HG02840 (cell line): ENCODE measurements at regions not wholly inside any gene's neighbourhood (a gene's known extent, or its start where the extent isn't known, plus 50 kb on each side); places are given as distances from the start of the nearest gene placed in this dataset.
"Not testable (repeated sequence)": the region's sequence is repeated elsewhere in the genome, so short reads cannot be mapped to it uniquely, and the experiment has no call there.

Source experiments
- ATAC-seq: cut with Tn5 transposase; IDR thresholded peaks from one replicate; pipeline ENCODE4 v1.9.1; 2021; ENCODE audit warnings: mild to moderate bottlenecking, moderate library complexity, moderate number of reproducible peaks; ENCODE audit not compliant: unreplicated experiment, low FRiP score

DNA sequence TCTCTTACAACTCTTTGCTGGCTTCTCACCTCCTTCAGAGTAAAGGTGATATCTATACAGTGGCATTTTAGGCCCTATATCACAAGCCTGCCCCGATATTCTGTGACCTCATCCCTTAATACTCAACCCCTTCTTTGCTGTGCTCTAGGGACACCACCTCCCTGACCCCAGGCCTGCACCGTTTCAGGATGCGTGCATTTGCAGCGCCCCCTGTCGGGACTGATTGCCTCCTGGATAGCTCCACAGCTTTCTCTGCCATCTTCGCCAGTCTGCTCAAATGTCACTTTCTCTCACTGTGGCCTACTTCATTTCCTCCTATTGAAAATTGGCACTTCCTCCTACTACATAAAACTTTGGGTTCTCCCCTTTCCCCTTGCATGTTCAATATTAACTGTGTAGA, 289.6 kb downstream of the SOCS6 start:
- ATAC-seq: no peak

GRCh38 chr18:70577023-70577420, 288.2 kb downstream of the SOCS6 start:
- ATAC-seq: no peak

DNA sequence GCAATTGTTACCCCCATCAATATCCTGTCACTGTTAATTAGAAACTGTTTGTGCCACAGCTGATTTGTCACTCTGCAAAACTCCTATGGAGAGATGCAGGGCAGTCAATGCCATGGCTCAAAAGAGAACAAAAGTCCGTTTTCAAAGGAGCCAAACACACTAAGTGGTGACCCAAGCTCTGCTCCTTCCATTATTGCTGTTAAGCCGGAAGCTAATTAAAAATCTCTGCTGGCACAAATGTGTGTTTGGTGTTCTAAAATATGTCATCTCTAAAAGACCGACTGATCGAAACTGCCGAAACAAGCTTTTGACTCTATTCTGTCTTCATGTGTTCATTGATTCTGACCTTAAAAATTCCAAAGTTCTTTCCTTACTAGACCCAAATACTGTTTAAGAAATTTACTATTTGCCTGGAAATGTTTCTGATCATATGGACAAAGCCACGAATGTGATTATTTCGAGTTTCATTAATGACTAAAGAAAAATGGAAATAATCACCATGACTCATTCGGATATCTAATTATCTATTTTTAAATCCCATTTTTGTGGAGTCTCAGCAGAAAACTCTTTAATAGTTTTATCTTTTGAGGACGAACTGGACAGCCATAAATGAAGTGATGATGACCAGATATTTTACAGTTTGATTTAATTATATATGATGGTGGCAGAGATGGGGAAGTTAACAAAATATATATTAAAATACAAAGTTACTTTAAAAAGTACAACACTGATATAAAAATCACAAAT, 287.6 kb downstream of the SOCS6 start:
- ATAC-seq: no peak

GRCh38 chr18:70574951-70575350, 286.1 kb downstream of the SOCS6 start:
- ATAC-seq: not testable (repeated sequence)

DNA sequence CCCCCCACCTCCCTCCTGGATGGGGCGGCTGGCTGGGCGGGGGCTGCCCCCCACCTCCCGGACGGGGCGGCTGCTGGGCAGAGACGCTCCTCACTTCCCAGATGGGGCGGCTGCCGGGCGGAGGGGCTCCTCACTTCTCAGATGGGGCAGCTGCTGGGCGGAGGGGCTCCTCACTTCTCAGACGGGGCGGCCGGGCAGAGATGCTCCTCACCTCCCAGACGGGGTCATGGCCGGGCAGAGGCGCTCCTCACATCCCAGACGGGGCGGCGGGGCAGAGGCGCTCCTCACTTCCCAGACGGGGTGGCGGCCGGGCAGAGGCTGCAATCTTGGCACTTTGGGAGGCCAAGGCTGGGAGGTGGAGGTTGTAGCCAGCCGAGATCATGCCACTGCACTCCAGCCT, 280.8 kb downstream of the SOCS6 start:
- not testable (repeated sequence) for ATAC-seq

DNA sequence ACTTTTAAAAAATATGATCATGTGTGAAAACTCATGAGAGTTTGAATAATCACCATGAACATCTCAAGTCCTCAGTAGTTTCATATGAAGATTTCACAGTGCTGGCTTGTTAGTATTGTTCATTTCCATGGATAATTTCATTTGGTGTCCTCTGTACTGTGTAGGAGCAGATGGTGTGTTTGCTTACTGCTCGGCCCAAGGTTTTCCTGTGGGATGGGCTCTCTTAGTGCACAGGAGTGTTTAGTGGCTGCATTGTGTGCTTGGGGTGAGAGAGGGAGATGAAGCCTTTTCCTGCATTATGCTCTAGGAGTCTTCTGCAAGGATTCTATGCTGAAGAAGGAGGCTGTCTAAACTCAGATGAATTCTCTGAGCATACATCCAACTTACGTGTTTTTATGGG, 270.6 kb downstream of the SOCS6 start:
- ATAC-seq: no peak

- no peak for ATAC-seq
Measured at GRCh38 chr18:70558371-70558770, 269.5 kb downstream of the SOCS6 start.

DNA sequence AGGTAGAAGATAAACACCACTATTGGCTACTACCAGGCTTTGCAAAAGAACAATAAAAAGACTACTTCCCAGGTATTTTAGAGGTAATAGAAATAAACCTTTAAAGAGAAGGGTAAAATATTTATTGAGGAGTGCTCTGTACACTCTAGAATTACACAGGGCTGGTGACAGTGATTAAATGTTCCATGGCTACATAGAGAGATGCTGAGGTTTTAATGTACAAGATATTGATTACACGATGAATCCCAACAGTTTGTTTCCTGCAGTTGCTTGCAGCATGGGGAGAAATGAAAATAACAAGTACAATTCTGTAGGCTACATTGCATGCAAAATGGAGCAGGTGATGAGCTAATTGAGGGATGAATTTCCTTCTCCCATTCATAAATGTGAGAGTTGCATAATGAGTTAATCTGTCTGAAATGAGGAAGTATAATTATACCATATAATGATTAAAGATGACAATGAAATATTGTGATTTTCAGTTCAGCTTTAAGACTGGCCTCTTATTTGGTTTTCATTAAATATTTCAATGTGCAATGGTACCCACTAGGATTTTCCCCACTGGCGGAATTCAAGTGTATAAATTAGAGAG, 266.1 kb downstream of the SOCS6 start:
- no peak for ATAC-seq

GRCh38 chr18:70553936-70554260, 265.1 kb downstream of the SOCS6 start:
- ATAC-seq: no peak

- ATAC-seq: no peak
Measured at GRCh38 chr18:70553245-70553935, 264.5 kb downstream of the SOCS6 start.

DNA sequence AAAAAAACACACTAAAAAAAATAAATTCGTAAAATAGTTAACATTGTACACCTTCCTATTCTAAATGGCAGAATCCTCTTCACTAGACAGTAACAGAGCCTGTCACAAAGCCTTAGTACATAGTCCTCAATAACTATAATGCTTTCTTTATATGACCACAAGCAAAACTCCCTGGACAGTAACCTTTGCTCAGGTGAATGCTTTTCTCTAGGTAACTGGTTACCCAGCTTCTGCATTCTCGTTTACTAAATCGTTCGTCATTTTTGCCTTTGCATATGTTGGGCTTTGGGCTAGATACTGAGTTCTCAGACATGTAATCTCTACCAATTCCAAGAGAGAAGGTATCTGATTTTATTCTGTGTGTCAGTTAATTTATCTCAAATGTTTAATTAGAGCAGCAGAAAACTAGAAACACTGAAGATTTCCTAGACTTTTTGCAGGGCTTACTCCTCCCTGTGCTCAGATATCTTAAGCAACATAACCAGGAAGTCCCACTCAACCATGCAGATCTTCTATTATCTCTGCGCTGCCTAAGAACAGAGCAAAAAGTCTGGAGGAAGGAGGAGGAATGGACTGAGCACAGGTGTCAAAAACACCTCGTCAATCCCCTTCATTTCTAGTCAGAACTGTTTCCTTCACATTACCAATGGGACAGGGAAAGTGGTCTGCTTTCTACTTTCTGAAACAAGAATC, 247.7 kb downstream of the SOCS6 start:
- no peak for ATAC-seq

DNA sequence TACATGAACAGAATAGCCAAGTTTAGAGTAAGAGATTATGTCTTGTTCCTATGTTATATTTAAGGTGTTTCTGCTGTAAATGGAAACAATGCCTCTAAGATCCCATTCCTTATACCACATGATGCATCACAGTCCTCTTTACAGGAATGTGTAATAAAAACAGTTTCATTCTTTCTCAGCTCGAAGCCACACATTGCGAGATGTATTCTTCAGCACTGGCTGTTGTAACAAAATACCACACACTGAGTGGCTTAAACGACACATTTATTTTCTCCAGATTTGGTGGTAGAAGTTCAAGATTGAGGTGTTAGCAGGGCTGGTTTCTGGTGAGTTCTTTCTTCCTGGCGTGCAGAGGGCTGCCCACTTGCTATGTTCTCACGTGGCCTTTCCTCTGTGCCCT, 246.2 kb downstream of the SOCS6 start:
- ATAC-seq: no peak

DNA sequence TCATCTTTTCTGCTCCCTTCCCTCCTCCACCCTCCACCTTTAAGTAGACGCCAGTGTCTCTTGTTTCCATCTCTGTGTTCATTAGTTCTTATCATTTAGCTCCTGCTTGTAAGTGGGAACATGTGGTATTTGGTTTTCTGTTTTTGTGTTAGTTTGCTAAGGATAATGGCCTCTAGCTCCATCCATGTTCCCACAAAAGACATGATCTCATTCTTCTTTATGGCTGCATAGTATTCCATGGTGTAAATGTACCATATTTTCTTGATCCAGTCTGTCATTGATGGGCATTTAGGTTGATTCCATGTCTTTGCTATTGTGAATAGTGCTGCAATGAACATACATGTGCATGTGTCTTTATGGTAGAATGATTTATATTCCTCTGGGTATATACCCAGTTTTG, 236.5 kb downstream of the SOCS6 start:
- not testable (repeated sequence) for ATAC-seq

DNA sequence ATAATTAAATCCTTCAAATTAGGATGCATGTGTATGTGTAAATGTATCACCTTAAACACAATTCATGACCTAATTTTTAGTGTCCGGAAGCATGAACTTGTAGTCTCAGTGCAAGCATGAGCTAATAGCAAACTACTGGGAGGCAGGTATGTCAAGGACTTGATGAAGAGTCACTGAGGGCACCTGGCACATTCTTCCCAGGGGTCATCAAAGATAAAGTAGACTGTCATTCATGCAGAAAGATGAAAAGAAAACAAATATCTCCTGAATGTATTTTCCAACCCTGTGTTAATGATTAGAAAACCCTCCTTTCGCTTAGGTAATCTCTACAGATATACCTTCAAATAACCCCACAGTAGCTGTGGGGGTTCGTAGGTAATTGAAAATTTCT, 234.9 kb downstream of the SOCS6 start:
- no peak for ATAC-seq

DNA sequence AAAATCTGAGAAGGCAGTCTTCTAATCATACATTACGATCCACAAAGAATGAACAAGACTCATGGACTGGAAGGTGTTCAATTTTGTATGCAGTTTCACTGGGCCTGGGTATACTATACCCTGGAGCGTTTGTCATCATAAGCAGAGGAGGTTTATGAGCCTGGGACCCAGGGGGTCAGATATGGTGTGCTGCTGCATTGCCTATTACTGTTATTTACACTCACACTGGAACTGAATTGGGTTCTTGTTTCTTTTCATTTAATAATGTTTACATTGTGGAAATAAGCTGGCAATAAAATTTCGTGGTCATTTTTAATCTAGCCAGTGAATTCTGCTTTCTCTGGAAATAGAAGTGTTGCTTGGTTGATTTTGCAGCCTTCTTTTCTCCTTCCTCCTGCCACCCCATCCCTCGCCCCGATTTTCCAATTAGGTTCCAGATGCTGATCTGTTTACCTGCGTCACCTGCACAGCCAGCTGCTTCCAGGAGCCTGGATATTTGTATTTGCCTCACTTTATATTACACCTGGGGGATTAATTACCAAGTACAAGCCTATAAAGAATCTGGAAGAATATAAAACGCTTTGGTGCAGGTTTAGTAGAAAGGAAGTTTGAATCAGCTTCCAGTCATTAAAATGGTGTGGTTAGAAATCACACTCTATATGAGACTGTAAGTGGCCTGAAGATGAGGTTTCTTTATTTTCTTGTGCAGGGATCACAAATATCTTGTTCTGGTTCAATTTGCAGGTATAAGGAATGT, 234.4 kb downstream of the SOCS6 start:
- ATAC-seq: no peak

DNA sequence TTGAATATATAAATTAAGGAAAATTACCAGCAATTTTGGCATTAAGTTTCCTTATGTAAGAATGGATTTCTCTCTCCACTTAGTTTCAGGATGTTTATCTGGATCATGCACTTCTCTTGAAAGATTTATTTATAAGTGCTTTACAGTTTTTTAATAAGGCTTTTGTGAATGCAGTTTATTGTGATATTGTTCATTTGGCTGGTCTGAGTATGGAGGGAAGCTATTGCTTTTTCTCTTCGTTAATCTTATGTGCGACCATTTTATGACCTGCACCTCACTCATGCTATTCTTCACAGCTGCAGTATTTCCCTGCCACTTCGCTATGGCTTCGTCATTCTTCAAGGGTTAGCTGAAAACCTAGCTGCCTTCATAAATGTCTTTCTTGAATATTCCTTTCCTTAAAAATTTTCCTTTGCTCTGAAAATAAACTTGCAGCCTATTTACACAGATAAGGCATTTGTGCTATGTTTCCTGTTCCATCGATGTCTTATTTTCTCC, 233.4 kb downstream of the SOCS6 start:
- ATAC-seq: no peak

GRCh38 chr18:70520867-70521266, 232.0 kb downstream of the SOCS6 start:
- ATAC-seq: no peak

GRCh38 chr18:70513502-70514171, 224.8 kb downstream of the SOCS6 start:
- ATAC-seq: no peak

- no peak for ATAC-seq
Measured at GRCh38 chr18:70507970-70508369, 219.1 kb downstream of the SOCS6 start.

DNA sequence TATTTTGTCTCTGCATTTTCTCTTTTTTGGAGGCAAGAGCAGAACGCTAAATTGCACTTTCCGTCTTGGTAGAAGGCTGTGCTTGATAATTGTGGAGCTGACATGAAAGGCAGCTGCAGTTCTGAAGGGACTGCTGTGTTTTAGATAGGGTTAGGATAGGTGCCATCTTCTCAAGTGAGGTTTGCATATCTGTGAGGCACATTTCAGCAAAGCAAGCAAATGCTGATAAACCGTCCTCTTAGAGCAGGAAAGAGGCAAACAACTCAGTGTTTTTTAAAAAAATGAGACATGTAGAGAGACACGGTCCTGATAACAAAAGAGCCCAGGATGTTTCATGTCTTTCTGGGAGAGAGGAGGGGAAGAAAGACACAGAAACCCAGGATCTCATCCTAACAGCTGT, 217.7 kb downstream of the SOCS6 start:
- ATAC-seq: no peak
